CD4-positive, CD25-positive, alpha-beta regulatory T cell (primary cell): ENCODE measurements at regions not wholly inside any gene's neighbourhood (a gene's known extent, or its start where the extent isn't known, plus 50 kb on each side); places are given as distances from the start of the nearest gene placed in this dataset.
A peak's percentile ranks its signal among the peaks of the same experiment; 100 is the strongest.

Experiments
- ATAC-seq, 2 donors: fragments of 150-1000 bp; cut with Tn5 transposase; one replicate each; pipeline ENCODE4 v1.10.0; 2021; ENCODE audit warnings: low read depth in 2 of 2, moderate number of reproducible peaks in 2 of 2, moderate library complexity in 1 of 2
- DNase-seq, 3 donors: peaks; one replicate each; pipeline versions ENCODE4 v3.0.0 to v3.0.0-alpha.2; 2012 to 2022; ENCODE audit warnings: mixed read lengths in 1 of 3
- H3K27ac ChIP-seq: one replicate; pipeline ENCODE4 v1.7.0; 2013; ENCODE audit warnings: mild to moderate bottlenecking, low read length; ENCODE audit not compliant: insufficient read depth, poor library complexity, severe bottlenecking
- H3K27me3 ChIP-seq: one replicate; pipeline ENCODE4 v1.7.0; 2013; ENCODE audit warnings: low read length; ENCODE audit not compliant: control insufficient read depth, insufficient read depth
- H3K36me3 ChIP-seq: one replicate; pipeline ENCODE4 v1.7.0; 2013; ENCODE audit warnings: mild to moderate bottlenecking, low read length, moderate library complexity; ENCODE audit not compliant: control insufficient read depth, insufficient read depth
- H3K4me1 ChIP-seq: 2 replicates; pipeline ENCODE4 v1.7.0; 2013; ENCODE audit warnings: mild to moderate bottlenecking, low read length; ENCODE audit not compliant: insufficient read depth, control insufficient read depth, poor library complexity, severe bottlenecking
- H3K4me3 ChIP-seq: one replicate; pipeline ENCODE4 v1.7.0; 2013; ENCODE audit warnings: low read depth, mild to moderate bottlenecking, low read length, moderate library complexity
- H3K9me3 ChIP-seq, 2 experiments: 1 replicate in 1 of 2; 2 replicates in 1 of 2; pipeline ENCODE4 v1.7.0; 2013; ENCODE audit warnings: low read length in 2 of 2, mild to moderate bottlenecking in 1 of 2, moderate library complexity in 1 of 2; ENCODE audit not compliant: control insufficient read depth in 2 of 2
- H3K27ac Mint-ChIP-seq, 3 donors: one replicate each; pipeline ENCODE4 v1.8.0; 2020 to 2022; ENCODE audit warnings: mild to moderate bottlenecking in 3 of 3, mixed read lengths in 3 of 3, moderate library complexity in 2 of 3
- H3K27me3 Mint-ChIP-seq: one replicate; pipeline ENCODE4 v1.8.0; 2022; ENCODE audit warnings: mild to moderate bottlenecking, mixed read lengths
- H3K36me3 Mint-ChIP-seq: one replicate; pipeline ENCODE4 v1.8.0; 2020; ENCODE audit warnings: mixed read lengths
- H3K4me1 Mint-ChIP-seq, 4 donors: one replicate each; pipeline ENCODE4 v1.8.0; 2020 to 2022; ENCODE audit warnings: mixed read lengths in 4 of 4, mild to moderate bottlenecking in 1 of 4
- H3K4me3 Mint-ChIP-seq, 4 donors: one replicate each; pipeline ENCODE4 v1.8.0; 2020 to 2022; ENCODE audit warnings: mild to moderate bottlenecking in 4 of 4, mixed read lengths in 4 of 4, moderate library complexity in 3 of 4
- H3K9me3 Mint-ChIP-seq, 7 donors: one replicate each; pipeline ENCODE4 v1.8.0; 2020 to 2022; ENCODE audit warnings: mixed read lengths in 7 of 7, mild to moderate bottlenecking in 3 of 7, moderate library complexity in 2 of 7

- H3K4me3 ChIP-seq, result peak overlapping the region; percentile 72
- no peaks in the 10 kb centered on the region for H3K9me3 ChIP-seq
- H3K27me3 ChIP-seq, result no peaks in the 10 kb centered on the region
- Mint-ChIP-seq H3K36me3 (no peaks in the 10 kb centered on the region), H3K27ac (peak overlapping the region in 1 of 3 donors; percentile 74), H3K4me3 (peak overlapping the region in 3 of 4 donors; percentile 44 to 64 (median 61)), H3K9me3 (peaks cover 0 to 20% (median 3%) of the 10 kb centered on the region in 7 donors), H3K4me1 (peaks cover 0 to 15% (median 6%) of the 10 kb centered on the region in 4 donors), H3K27me3 (peaks cover 27% of the 10 kb centered on the region)
- H3K36me3 ChIP-seq, result no peaks in the 10 kb centered on the region
- H3K4me1 ChIP-seq, result no peaks in the 10 kb centered on the region
- ATAC-seq (no peak), DNase-seq (peak in 2 of 3 donors; percentile 15 to 47)
- no peak overlapping the region for H3K27ac ChIP-seq
Observed at GRCh38 chr14:53306267-53306721, 153.2 kb upstream of the DDHD1 start.

- Histone ChIP-seq H3K4me3 (no peak overlapping the region), H3K4me1 (no peaks in the 10 kb centered on the region), H3K27me3 (no peaks in the 10 kb centered on the region), H3K9me3 (no peaks in the 10 kb centered on the region), H3K36me3 (no peaks in the 10 kb centered on the region), H3K27ac (no peak overlapping the region)
- DNase-seq (no peak), ATAC-seq (no peak)
- H3K36me3 Mint-ChIP-seq, result no peaks in the 10 kb centered on the region
- no peak overlapping the region for H3K27ac Mint-ChIP-seq
- peaks cover 24% of the 10 kb centered on the region for H3K27me3 Mint-ChIP-seq
- H3K4me3 Mint-ChIP-seq, result no peak overlapping the region
- H3K9me3 Mint-ChIP-seq, result peaks cover 0 to 5% (median 0%) of the 10 kb centered on the region in 7 donors
- peaks cover 0 to 10% (median 6%) of the 10 kb centered on the region in 4 donors for H3K4me1 Mint-ChIP-seq
Observed at GRCh38 chr14:53304726-53305381, 151.7 kb upstream of the DDHD1 start.

- H3K36me3 ChIP-seq, result no peaks in the 10 kb centered on the region
- H3K4me1 ChIP-seq, result no peaks in the 10 kb centered on the region
- H3K27me3 ChIP-seq, result no peaks in the 10 kb centered on the region
- no peak overlapping the region for H3K4me3 ChIP-seq
- no peaks in the 10 kb centered on the region for H3K9me3 ChIP-seq
- peaks cover 4% of the 10 kb centered on the region for H3K27me3 Mint-ChIP-seq
- peak in 2 of 3 donors; percentile 37 to 54 for DNase-seq
- H3K9me3 Mint-ChIP-seq, result peaks cover 0 to 6% (median 0%) of the 10 kb centered on the region in 7 donors
- peaks cover 0 to 5% (median under 1%) of the 10 kb centered on the region in 4 donors for H3K4me1 Mint-ChIP-seq
- no peak overlapping the region for H3K4me3 Mint-ChIP-seq
- no peaks in the 10 kb centered on the region for H3K36me3 Mint-ChIP-seq
- no peak overlapping the region for H3K27ac Mint-ChIP-seq
- ATAC-seq, result no peak
- no peak overlapping the region for H3K27ac ChIP-seq
Observed at GRCh38 chr14:53295985-53296582, 143.0 kb upstream of the DDHD1 start.

GRCh38 chr14:53295372-53295771, 142.2 kb upstream of the DDHD1 start:
- H3K4me3 ChIP-seq, result no peak overlapping the region
- DNase-seq (no peak), ATAC-seq (no peak)
- H3K9me3 ChIP-seq, result no peaks in the 10 kb centered on the region
- peaks cover 0 to 6% (median 0%) of the 10 kb centered on the region in 7 donors for H3K9me3 Mint-ChIP-seq
- no peaks in the 10 kb centered on the region for H3K4me1 ChIP-seq
- peaks cover 4% of the 10 kb centered on the region for H3K27me3 Mint-ChIP-seq
- peaks cover 0 to 5% (median under 1%) of the 10 kb centered on the region in 4 donors for H3K4me1 Mint-ChIP-seq
- no peaks in the 10 kb centered on the region for H3K36me3 Mint-ChIP-seq
- H3K27me3 ChIP-seq, result no peaks in the 10 kb centered on the region
- no peaks in the 10 kb centered on the region for H3K36me3 ChIP-seq
- no peak overlapping the region for H3K27ac Mint-ChIP-seq
- no peak overlapping the region for H3K4me3 Mint-ChIP-seq
- no peak overlapping the region for H3K27ac ChIP-seq

- Histone ChIP-seq H3K4me3 (no peak overlapping the region), H3K36me3 (no peaks in the 10 kb centered on the region), H3K27ac (no peak overlapping the region), H3K27me3 (no peaks in the 10 kb centered on the region), H3K9me3 (peaks cover 3 to 4% of the 10 kb centered on the region in 2 experiments), H3K4me1 (no peaks in the 10 kb centered on the region)
- Mint-ChIP-seq H3K9me3 (peaks cover 0 to 4% (median 0%) of the 10 kb centered on the region in 7 donors), H3K4me3 (no peak overlapping the region), H3K27ac (no peak overlapping the region), H3K36me3 (no peaks in the 10 kb centered on the region), H3K27me3 (no peaks in the 10 kb centered on the region), H3K4me1 (no peaks in the 10 kb centered on the region)
- no peak for ATAC-seq
- DNase-seq, result no peak
Observed at GRCh38 chr14:53286301-53286700, 133.2 kb upstream of the DDHD1 start.

- DNase-seq (no peak), ATAC-seq (no peak)
- H3K27ac Mint-ChIP-seq, result no peak overlapping the region
- Histone ChIP-seq H3K9me3 (peaks cover 3 to 6% of the 10 kb centered on the region in 2 experiments), H3K27ac (no peak overlapping the region), H3K27me3 (no peaks in the 10 kb centered on the region), H3K36me3 (no peaks in the 10 kb centered on the region), H3K4me3 (no peak overlapping the region), H3K4me1 (no peaks in the 10 kb centered on the region)
- peaks cover 1% of the 10 kb centered on the region for H3K36me3 Mint-ChIP-seq
- H3K9me3 Mint-ChIP-seq, result peaks cover 0 to 7% (median 2%) of the 10 kb centered on the region in 7 donors
- H3K27me3 Mint-ChIP-seq, result no peaks in the 10 kb centered on the region
- H3K4me1 Mint-ChIP-seq, result no peaks in the 10 kb centered on the region
- H3K4me3 Mint-ChIP-seq, result no peak overlapping the region
Observed at GRCh38 chr14:53285821-53286220, 132.7 kb upstream of the DDHD1 start.

- H3K27ac ChIP-seq, result no peak overlapping the region
- H3K9me3 Mint-ChIP-seq, result peaks cover 0 to 10% (median 4%) of the 10 kb centered on the region in 7 donors
- peaks cover 3 to 10% of the 10 kb centered on the region in 2 experiments for H3K9me3 ChIP-seq
- no peak overlapping the region for H3K4me3 Mint-ChIP-seq
- no peaks in the 10 kb centered on the region for H3K36me3 ChIP-seq
- no peak for DNase-seq
- no peak overlapping the region for H3K27ac Mint-ChIP-seq
- H3K4me1 ChIP-seq, result no peaks in the 10 kb centered on the region
- no peak overlapping the region for H3K4me3 ChIP-seq
- ATAC-seq, result no peak
- no peaks in the 10 kb centered on the region for H3K4me1 Mint-ChIP-seq
- H3K27me3 ChIP-seq, result no peaks in the 10 kb centered on the region
- no peaks in the 10 kb centered on the region for H3K27me3 Mint-ChIP-seq
- peaks cover 4% of the 10 kb centered on the region for H3K36me3 Mint-ChIP-seq
Observed at GRCh38 chr14:53285064-53285463, 131.9 kb upstream of the DDHD1 start.
